Epithelial cell of esophagus (primary cell): ENCODE measurements at regions not wholly inside any gene's neighbourhood (a gene's known extent, or its start where the extent isn't known, plus 50 kb on each side); places are given as distances from the start of the nearest gene placed in this dataset.

Experiments
- DNase-seq: peaks from one replicate; pipeline ENCODE4 v3.0.0; 2010; ENCODE audit warnings: low read depth
- H3K4me3 ChIP-seq: 2 replicates; pipeline ENCODE4 v1.5.1; 2011; ENCODE audit warnings: mild to moderate bottlenecking, low read length, control low read depth
- TF ChIP-seq, protein P1 (sequence below): IDR thresholded peaks from 2 replicates; pipeline ENCODE4 v1.5.1; 2011; ENCODE audit warnings: low read depth, mild to moderate bottlenecking, low read length, control low read depth, inconsistent platforms; ENCODE audit not compliant: insufficient read depth; ENCODE audit errors: missing control alignments

DNA sequence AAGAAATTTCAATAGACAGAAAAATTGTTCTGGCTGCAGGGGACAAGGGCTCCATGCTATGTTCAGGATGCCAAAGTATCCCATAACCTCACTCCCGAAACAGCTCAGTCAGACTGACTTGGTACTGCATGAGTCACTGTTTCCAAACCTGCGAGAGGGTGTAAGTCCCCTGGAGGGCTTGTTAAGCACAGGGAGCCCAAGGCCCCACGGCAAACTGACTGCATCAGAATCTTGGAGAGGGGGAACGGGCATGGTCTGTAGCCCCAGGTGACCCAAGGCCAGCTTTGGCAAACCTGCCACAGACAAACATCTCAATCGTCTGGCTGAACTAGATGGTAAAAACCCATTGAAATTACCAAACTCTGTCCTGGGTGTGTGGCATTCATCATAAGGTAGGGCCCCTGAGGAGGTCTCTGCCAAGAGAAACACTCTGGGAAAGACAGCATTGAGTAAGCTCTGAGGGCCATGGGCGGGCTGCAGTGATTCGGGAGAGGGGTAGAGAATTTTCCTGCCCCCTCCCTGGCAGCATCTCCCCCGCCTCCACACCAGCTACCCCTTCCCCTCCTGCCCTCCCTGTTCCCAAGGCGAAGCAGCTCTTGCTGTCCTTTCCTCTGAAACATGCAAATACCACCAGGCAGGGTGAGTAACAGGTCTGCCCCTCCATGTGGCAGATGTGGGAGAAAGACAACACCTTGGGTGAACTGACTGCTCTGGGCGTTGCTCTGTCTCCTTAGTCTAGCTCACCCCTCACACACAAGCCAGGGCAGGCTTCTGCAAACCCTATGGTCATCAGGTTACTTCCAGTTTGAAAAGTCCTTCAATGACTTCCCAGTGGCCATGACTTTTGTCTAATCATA lies 274.7 kb upstream of the SIX2 start:
- no peak overlapping the region for H3K4me3 ChIP-seq
- TF ChIP-seq, protein P1, sequence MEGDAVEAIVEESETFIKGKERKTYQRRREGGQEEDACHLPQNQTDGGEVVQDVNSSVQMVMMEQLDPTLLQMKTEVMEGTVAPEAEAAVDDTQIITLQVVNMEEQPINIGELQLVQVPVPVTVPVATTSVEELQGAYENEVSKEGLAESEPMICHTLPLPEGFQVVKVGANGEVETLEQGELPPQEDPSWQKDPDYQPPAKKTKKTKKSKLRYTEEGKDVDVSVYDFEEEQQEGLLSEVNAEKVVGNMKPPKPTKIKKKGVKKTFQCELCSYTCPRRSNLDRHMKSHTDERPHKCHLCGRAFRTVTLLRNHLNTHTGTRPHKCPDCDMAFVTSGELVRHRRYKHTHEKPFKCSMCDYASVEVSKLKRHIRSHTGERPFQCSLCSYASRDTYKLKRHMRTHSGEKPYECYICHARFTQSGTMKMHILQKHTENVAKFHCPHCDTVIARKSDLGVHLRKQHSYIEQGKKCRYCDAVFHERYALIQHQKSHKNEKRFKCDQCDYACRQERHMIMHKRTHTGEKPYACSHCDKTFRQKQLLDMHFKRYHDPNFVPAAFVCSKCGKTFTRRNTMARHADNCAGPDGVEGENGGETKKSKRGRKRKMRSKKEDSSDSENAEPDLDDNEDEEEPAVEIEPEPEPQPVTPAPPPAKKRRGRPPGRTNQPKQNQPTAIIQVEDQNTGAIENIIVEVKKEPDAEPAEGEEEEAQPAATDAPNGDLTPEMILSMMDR: no peak
- peak; percentile 88 for DNase-seq

DNA sequence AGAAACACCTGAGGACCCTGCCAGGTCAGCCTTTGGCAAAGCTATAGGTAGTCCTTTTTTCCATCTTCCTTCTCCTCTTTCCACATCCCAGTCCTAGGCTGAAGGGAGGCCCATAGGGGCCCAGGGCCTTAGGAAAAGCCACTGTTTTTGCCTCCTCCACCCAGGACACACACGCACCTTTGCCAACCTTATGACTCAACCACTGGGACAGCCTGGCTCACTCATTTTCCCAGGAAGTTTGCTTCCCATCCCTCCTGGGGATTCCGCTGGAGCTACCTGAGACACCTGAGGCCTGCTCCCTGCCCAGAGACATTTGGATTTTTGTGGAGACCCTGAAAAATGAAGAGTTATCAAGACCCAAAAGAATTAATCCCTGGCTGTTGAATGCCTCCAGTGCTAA lies 273.4 kb upstream of the SIX2 start:
- peak; percentile 70 for DNase-seq
- no peak overlapping the region for H3K4me3 ChIP-seq
- TF ChIP-seq, protein P1: no peak

DNA sequence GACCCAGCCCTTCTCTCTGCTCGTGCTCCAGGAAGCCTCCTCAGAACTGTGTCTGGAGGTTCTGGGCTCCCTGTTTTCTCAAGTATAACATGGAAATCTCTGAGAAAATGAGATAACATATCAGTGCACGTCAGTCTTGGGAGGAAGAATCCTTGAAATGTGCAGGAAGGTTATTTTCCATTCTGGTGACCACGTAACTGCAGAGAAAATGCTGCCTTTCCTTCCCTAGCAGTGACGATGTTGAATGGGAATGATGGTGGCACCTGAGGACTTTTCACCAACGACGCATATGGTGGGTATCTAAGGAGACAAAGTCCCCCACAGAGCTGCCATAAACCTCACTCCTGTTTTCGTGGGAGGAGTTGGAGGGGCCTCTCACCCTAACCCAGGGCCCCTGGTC lies 272.1 kb upstream of the SIX2 start:
- no peak overlapping the region for H3K4me3 ChIP-seq
- TF ChIP-seq, protein P1: no peak
- DNase-seq: no peak

DNA sequence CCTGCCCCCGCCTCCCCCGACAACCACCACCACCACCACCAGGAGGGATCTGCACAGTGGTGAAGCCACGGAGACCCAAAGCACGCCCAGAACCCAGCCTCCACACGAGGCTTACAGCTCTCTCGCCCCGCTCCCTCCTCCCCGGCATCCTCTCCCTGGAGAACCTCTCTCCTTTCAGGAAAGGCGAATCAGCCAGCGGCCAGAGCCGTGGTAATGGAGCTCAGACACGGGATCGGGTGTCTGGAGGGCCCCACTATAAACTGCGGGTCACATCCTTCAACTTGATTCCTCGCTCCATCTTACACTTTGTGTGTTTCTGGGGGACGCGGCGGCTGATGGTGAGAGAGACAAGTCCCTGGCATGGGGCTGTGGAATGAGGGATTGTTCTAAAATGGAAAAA lies 271.5 kb upstream of the SIX2 start:
- no peak overlapping the region for H3K4me3 ChIP-seq
- no peak for DNase-seq
- TF ChIP-seq, protein P1: no peak

DNA sequence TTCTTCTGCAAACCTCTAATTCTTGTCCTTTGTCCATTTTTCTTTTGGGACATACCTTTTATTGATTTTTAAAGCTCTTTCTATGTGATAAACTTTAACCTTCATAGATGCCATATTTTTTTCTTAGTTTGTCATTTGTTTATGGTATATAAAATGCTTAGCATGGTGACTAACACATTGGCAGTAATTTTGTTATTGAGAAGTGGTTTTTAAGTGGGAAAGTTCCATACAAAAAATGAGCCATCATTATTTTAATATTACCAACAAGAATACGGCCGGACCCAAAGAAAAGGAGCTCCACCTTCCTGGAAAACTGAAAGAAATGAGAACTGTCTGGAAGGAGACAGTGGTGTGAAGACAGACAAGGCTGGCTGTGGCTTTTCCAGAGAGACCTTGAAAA lies 270.1 kb upstream of the SIX2 start:
- H3K4me3 ChIP-seq: no peak overlapping the region
- TF ChIP-seq, protein P1: no peak
- DNase-seq: no peak

DNA sequence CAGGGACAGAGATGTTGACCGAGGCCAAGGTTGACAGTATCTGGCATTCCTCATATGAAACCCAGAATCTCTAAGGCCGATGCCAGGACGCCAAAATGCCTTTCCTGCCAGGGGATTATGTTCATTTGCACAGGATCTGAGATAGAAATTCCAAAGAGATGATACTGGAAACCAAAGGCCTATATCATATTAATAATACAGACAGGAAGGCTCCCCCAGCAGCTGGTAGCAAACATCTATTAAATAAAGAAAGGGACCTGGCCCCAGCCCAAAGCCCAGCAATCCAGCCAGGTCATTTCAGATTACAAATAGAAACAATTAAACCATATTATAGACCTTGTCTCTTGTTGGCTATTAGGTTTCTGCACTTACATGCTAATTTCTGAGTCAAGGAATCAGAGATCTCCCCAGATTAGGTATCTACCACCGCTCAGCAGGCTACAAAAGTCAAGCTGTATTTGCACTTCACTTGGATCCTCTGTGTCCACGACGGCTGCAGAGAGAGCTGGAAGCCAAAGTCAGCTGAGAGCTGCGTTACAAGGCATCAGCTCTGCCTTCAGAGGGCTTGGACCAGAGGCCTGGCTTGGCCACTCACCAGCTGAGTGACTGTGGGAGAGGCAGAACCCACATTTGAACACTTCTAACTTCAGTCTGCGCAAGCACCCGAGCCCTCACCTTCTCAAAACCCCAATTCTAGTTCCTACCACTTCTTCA lies 269.3 kb upstream of the SIX2 start:
- TF ChIP-seq, protein P1: no peak
- no peak for DNase-seq
- H3K4me3 ChIP-seq: no peak overlapping the region
